SK-N-SH treated with all-trans-retinoic acid at 6 μM for 48 hours (cell line): ENCODE measurements at regions not wholly inside any gene's neighbourhood (a gene's known extent, or its start where the extent isn't known, plus 50 kb on each side); places are given as distances from the start of the nearest gene placed in this dataset.

Source experiments
- BACH2 ChIP-seq: fragments of 250-450 bp; sonication (Bioruptor Pico); IDR thresholded peaks from 2 replicates; pipeline ENCODE4 v1.9.0; 2021; ENCODE audit warnings: mild to moderate bottlenecking, borderline replicate concordance
- CSDC2 ChIP-seq: fragments of 250-450 bp; sonication (Bioruptor Pico); IDR thresholded peaks from 2 replicates; pipeline ENCODE4 v1.5.0; 2020; ENCODE audit warnings: mild to moderate bottlenecking, moderate library complexity
- GLIS3 ChIP-seq: fragments of 250-450 bp; sonication (Bioruptor Pico); IDR thresholded peaks from 2 replicates; pipeline ENCODE4 v1.5.0; 2020; ENCODE audit warnings: mild to moderate bottlenecking, moderate library complexity
- ISL1 ChIP-seq: fragments of 250-450 bp; sonication (Bioruptor Pico); IDR thresholded peaks from 2 replicates; pipeline ENCODE4 v2.1.2; 2022; ENCODE audit warnings: mild to moderate bottlenecking, moderate library complexity
- OSR1 ChIP-seq: fragments of 250-450 bp; sonication (Bioruptor Pico); IDR thresholded peaks from 2 replicates; pipeline ENCODE4 v1.8.0; 2022; ENCODE audit warnings: moderate library complexity, mild to moderate bottlenecking, inconsistent platforms
- RARB ChIP-seq: fragments of 250-450 bp; sonication (Bioruptor Pico); IDR thresholded peaks from 2 replicates; pipeline ENCODE4 v1.8.0; 2021; ENCODE audit warnings: mild to moderate bottlenecking, moderate library complexity
- TCF4 ChIP-seq: fragments of 250-450 bp; sonication (Bioruptor Pico); IDR thresholded peaks from 2 replicates; pipeline ENCODE4 v1.8.0; 2021; ENCODE audit warnings: mild to moderate bottlenecking, moderate library complexity, borderline replicate concordance
- ZFP3 ChIP-seq: fragments of 250-450 bp; sonication (Bioruptor Pico); IDR thresholded peaks from 2 replicates; pipeline ENCODE4 v1.5.0; 2020; ENCODE audit warnings: mild to moderate bottlenecking, moderate library complexity
- ZNF70 ChIP-seq: fragments of 450-650 bp; formaldehyde crosslinking; IDR thresholded peaks from 2 replicates; pipeline ENCODE4 v1.5.0; 2020; ENCODE audit warnings: mild to moderate bottlenecking, moderate library complexity

DNA sequence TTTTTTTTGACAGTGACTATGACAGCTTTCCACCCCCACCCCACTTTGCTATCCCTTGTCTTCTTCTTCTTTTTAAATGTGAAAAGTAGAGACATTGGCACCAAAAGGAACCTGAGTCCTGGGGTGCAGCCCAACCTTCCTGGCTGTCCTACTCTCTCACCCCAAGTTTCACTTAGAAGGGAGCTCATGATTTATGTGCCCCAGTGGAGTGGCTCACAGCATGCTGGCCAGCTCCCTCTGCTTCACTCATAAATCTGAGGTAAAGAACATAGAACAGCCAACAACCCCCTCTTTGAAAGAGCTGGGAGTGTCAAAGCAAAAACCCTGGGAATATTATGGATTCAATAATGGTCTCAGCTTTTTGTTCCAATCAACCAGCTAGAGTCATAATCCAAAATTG, 196.3 kb upstream of the DAPK1 start:
- TF ChIP-seq GLIS3 (CRISPR knock-in tag) (no peak), OSR1 (no peak), ZFP3 (no peak), ZNF70 (CRISPR knock-in tag) (no peak), CSDC2 (CRISPR knock-in tag) (no peak), ISL1 (no peak), BACH2 (CRISPR knock-in tag) (no peak), RARB (CRISPR knock-in tag) (no peak), TCF4 (CRISPR knock-in tag) (no peak)
